GM12875 (cell line): ENCODE measurements at regions not wholly inside any gene's neighbourhood (a gene's known extent, or its start where the extent isn't known, plus 50 kb on each side); places are given as distances from the start of the nearest gene placed in this dataset.
"Not testable (repeated sequence)": the region's sequence is repeated elsewhere in the genome, so short reads cannot be mapped to it uniquely, and the experiment has no call there.

Experiments used
- H3K4me3 ChIP-seq: one replicate; pipeline ENCODE4 v1.5.1; 2011; ENCODE audit warnings: low read depth, low read length, control low read depth
- TF ChIP-seq, protein P1 (sequence below): IDR thresholded peaks from 2 replicates; pipeline ENCODE4 v1.5.1; 2011; ENCODE audit warnings: low read depth, mild to moderate bottlenecking, control low read depth, inconsistent platforms, low read length, moderate library complexity, borderline replicate concordance; ENCODE audit not compliant: insufficient read depth

DNA sequence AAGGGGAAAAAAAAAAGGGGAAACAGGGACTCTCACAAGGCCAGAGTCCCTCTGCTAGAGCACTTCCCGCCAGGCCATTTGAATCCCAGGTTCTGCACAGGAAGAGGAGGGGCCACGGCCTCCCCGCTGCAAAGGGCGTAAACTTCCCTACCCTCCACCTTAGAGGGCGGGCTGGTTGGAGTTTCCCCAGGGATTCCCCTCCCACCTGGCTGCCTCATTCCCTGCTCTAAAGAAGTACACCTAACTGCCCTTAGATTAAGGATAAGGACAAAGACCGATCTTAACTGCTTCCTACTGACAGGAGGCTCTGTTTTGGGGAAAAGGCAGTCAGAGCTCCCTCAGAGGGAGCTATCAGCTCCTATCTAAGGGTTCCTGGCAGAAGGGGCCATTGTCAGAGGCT is 102.0 kb upstream of the ARMC3 start:
- peak overlapping the region; percentile 16 for H3K4me3 ChIP-seq
- TF ChIP-seq, protein P1, sequence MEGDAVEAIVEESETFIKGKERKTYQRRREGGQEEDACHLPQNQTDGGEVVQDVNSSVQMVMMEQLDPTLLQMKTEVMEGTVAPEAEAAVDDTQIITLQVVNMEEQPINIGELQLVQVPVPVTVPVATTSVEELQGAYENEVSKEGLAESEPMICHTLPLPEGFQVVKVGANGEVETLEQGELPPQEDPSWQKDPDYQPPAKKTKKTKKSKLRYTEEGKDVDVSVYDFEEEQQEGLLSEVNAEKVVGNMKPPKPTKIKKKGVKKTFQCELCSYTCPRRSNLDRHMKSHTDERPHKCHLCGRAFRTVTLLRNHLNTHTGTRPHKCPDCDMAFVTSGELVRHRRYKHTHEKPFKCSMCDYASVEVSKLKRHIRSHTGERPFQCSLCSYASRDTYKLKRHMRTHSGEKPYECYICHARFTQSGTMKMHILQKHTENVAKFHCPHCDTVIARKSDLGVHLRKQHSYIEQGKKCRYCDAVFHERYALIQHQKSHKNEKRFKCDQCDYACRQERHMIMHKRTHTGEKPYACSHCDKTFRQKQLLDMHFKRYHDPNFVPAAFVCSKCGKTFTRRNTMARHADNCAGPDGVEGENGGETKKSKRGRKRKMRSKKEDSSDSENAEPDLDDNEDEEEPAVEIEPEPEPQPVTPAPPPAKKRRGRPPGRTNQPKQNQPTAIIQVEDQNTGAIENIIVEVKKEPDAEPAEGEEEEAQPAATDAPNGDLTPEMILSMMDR, result no peak

DNA sequence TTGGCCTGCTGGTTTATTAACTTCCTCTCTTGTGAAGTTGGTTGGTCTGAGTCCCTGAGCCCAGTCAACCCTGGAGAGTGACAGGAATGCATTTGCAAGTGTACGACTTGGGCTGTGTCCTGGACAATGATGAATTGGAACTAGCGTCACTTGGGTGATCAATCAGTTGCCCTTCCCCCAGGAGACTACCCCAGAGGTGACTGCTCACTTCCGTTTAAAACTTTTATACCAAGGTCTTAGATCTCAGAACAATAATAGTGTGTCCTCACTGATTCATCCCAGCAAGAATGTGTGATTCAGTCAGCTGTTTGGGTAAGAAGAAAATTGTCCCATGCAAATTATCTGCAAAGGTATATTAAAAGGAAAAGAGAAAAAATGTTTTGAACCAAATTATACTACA is 102.9 kb upstream of the ARMC3 start:
- TF ChIP-seq, protein P1, result no peak
- H3K4me3 ChIP-seq, result no peak overlapping the region

DNA sequence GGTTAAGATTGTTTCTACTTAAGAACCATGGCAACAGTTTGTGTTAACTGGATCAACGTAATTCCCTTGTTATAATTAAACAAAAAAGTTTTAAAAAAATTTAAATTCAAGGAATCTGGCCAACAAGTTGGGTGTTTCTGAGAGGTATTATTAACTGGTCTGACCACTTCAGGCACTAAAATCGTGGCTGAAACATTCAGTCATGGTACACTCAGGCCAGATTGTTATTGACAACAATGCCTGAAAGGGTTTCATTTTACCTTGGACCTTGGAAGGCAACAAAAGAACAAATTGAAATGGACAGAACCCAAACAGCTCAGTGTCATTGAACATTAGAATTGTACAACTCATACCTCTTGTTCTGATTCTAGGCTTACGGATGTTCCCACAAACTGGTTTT is 103.3 kb upstream of the ARMC3 start:
- no peak overlapping the region for H3K4me3 ChIP-seq
- TF ChIP-seq, protein P1, result no peak

DNA sequence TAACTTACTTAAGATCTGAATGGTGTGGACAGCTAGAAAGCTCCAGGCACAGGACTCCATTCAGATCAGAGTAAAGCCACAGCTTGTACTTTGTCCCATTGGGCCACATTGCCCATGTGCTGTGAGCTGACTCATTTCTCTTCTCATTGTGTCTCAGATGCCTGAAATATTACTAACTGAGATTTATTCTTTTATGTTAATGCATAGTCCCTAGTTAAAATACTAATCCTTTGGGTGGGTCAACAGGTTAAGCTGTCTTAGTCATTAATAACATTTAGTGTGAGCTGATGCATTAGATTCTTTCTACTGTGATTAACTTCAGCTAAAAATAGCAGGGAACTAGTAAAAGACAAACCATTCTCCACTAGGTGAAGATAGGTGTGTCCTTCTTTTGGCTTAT is 104.7 kb upstream of the ARMC3 start:
- H3K4me3 ChIP-seq, result no peak overlapping the region
- TF ChIP-seq, protein P1, result no peak

DNA sequence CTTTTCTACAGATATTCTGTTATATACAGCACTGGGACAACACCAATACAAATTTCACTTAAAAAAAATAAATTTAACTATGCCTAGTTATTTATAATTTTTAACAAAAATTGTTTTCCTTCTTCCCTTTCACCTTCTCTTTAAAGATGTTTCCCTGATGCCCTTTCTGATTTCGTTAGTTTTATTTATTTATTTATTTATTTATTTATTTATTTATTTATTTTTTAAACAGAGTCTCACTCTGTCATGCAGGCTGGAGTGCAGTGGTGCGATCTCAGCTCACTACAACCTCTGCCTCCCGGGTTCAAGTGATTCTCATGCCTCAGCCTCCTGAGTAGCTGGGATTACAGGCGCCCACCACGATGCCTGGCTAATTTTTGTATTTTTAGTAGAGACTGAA is 105.9 kb upstream of the ARMC3 start:
- not testable (repeated sequence) for H3K4me3 ChIP-seq

DNA sequence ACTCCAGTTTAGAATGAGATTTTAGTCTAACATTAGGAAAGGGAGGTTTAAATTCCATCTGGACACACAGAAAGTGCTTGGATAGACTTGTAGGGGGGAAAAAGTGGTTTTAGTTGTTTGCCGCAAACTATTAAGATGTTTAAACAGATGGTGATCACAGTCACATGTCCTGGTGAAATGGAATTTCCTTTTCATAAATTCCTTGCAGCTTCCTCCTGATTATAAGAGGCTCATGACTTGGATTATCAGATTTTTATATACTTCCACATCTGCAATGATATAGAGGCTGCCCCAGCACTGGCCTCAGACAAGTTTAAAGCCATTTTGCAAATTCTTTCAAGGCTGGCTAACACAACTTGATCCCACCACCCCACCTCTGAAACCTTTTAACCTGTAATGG is 106.4 kb upstream of the ARMC3 start:
- no peak overlapping the region for H3K4me3 ChIP-seq
- TF ChIP-seq, protein P1, result no peak

DNA sequence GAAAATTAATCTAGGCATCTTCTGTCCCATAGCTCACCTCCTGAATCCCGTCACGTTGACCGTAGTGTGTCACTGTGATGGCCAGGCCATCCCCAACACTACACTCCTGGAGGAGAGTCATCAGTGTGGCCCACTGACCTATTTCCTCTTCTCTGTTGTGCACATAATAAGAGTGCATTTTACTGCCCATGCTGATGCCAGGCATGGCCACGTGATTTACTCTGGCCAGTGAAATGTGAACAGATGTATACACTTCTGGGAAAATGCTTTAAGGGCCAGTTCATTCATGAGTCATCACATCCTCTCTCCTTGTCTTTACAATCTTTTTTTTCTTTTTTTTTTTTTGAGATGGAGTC is 101.9 kb upstream of the PIP4K2A start:
- H3K4me3 ChIP-seq, result no peak overlapping the region
- TF ChIP-seq, protein P1, result no peak
